Adrenal gland (tissue), 5 donors: ENCODE measurements at regions not wholly inside any gene's neighbourhood (a gene's known extent, or its start where the extent isn't known, plus 50 kb on each side); places are given as distances from the start of the nearest gene placed in this dataset.

ENCODE experiments used
- POLR2A ChIP-seq, 2 donors: fragments of 450-650 bp; IDR thresholded peaks; one replicate each; pipeline ENCODE4 v1.6.1; 2017; ENCODE audit warnings: antibody characterized with exemption in 2 of 2, mild to moderate bottlenecking in 2 of 2, moderate library complexity in 1 of 2
- TF ChIP-seq, protein P1 (sequence below), 6 experiments: fragments of 450-650 bp in 4 of 6; fragments of 200-600 bp in 2 of 6; sonication (generic) in 1 of 6; IDR thresholded peaks; 1 replicate in 5 of 6; 2 replicates in 1 of 6; pipeline versions ENCODE4 v1.5.1 to v1.8.0; 2016 to 2021; ENCODE audit warnings: antibody characterized with exemption in 6 of 6, mild to moderate bottlenecking in 2 of 6, moderate library complexity in 1 of 6
- donor health status: DM: no; HTN: no; CAD: no.

DNA sequence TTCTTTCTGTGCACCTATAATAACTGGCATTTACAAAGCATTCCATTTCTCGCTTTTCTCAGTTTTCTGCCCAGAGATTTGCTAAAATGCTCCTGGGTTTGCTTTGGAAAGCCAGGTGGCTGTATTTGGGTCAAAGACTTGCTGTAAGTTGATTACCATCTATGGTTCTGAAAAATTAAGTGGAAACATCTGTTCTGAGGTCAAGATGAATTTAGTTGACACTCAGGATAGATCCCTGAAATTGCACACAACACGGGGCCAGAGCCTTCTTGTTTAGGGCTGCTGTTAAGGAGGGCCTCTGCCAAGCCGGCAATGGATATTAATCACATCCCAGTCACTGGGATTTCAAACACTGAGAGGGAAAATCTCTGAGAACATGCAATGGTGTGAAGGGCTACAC, 111.6 kb upstream of the GLI3 start:
- no peak for TF ChIP-seq POLR2A (IDR thresholded peaks at IDR 0.05)
- TF ChIP-seq, protein P1, sequence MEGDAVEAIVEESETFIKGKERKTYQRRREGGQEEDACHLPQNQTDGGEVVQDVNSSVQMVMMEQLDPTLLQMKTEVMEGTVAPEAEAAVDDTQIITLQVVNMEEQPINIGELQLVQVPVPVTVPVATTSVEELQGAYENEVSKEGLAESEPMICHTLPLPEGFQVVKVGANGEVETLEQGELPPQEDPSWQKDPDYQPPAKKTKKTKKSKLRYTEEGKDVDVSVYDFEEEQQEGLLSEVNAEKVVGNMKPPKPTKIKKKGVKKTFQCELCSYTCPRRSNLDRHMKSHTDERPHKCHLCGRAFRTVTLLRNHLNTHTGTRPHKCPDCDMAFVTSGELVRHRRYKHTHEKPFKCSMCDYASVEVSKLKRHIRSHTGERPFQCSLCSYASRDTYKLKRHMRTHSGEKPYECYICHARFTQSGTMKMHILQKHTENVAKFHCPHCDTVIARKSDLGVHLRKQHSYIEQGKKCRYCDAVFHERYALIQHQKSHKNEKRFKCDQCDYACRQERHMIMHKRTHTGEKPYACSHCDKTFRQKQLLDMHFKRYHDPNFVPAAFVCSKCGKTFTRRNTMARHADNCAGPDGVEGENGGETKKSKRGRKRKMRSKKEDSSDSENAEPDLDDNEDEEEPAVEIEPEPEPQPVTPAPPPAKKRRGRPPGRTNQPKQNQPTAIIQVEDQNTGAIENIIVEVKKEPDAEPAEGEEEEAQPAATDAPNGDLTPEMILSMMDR (IDR thresholded peaks at IDR 0.05), result no peak
